Loucy (cell line): ENCODE measurements at regions not wholly inside any gene's neighbourhood (a gene's known extent, or its start where the extent isn't known, plus 50 kb on each side); places are given as distances from the start of the nearest gene placed in this dataset.

Experiments
- H2AFZ ChIP-seq: fragments of 200-600 bp; sonication (generic); 2 replicates; pipeline ENCODE4 v1.6.0; 2016; ENCODE audit warnings: antibody characterized with exemption, mild to moderate bottlenecking, low read length, moderate library complexity
- H3F3A ChIP-seq: fragments of 200-600 bp; 2 replicates; pipeline ENCODE4 v1.6.0; 2016; ENCODE audit warnings: antibody characterized with exemption, low read depth, mild to moderate bottlenecking
- H3K27me3 ChIP-seq: fragments of 200-600 bp; sonication (generic); 2 replicates; pipeline ENCODE4 v1.6.1; 2014; ENCODE audit warnings: low read length, mild to moderate bottlenecking; ENCODE audit not compliant: insufficient read depth, poor library complexity, severe bottlenecking
- H3K36me3 ChIP-seq: fragments of 200-600 bp; sonication (generic); 2 replicates; pipeline ENCODE4 v1.6.1; 2016; ENCODE audit warnings: low read length; ENCODE audit not compliant: insufficient read depth
- H3K4me1 ChIP-seq: fragments of 200-600 bp; sonication (generic); 2 replicates; pipeline ENCODE4 v1.5.1; 2014; ENCODE audit warnings: low read length, mild to moderate bottlenecking; ENCODE audit not compliant: insufficient read depth, poor library complexity, severe bottlenecking
- H3K4me2 ChIP-seq: fragments of 200-600 bp; sonication (generic); 2 replicates; pipeline ENCODE4 v1.6.0; 2014; ENCODE audit warnings: antibody characterized with exemption, low read length, low read depth, mild to moderate bottlenecking; ENCODE audit not compliant: poor library complexity, severe bottlenecking
- H3K4me3 ChIP-seq: fragments of 200-600 bp; sonication (generic); 2 replicates; pipeline ENCODE4 v1.5.1; 2014; ENCODE audit warnings: low read length, mild to moderate bottlenecking, mixed read lengths; ENCODE audit not compliant: poor library complexity, severe bottlenecking
- H3K79me2 ChIP-seq: fragments of 200-600 bp; sonication (generic); 2 replicates; pipeline ENCODE4 v1.6.1; 2014; ENCODE audit warnings: low read length; ENCODE audit not compliant: insufficient read depth
- H3K9ac ChIP-seq: fragments of 200-600 bp; sonication (generic); 2 replicates; pipeline ENCODE4 v1.6.0; 2014; ENCODE audit warnings: mild to moderate bottlenecking, low read depth, low read length, moderate library complexity; ENCODE audit not compliant: poor library complexity, severe bottlenecking
- H3K9me2 ChIP-seq: fragments of 200-600 bp; sonication (generic); replicated peaks from 2 replicates; pipeline ENCODE4 v1.6.1; 2016; ENCODE audit warnings: low read depth, low read length, mixed read lengths
- H3K9me3 ChIP-seq: fragments of 200-600 bp; sonication (generic); 2 replicates; pipeline ENCODE4 v1.6.1; 2014; ENCODE audit warnings: mild to moderate bottlenecking, antibody characterized with exemption, low read length, low read depth; ENCODE audit not compliant: insufficient read depth
- H4K20me1 ChIP-seq: fragments of 200-600 bp; sonication (generic); 2 replicates; pipeline ENCODE4 v1.6.0; 2014; ENCODE audit warnings: antibody characterized with exemption, low read length, mild to moderate bottlenecking; ENCODE audit not compliant: insufficient read depth, poor library complexity, severe bottlenecking
- EZH2phosphoT487 ChIP-seq: fragments of 200-600 bp; IDR thresholded peaks from 2 replicates; pipeline ENCODE4 v1.6.1; 2018; ENCODE audit warnings: antibody characterized with exemption, mild to moderate bottlenecking, moderate library complexity, borderline replicate concordance
- TF ChIP-seq, protein P1 (sequence below): fragments of 200-600 bp; sonication (generic); conservative IDR thresholded peaks from 2 replicates; pipeline ENCODE4 v1.5.1; 2014; ENCODE audit warnings: mild to moderate bottlenecking, antibody characterized with exemption, low read length

DNA sequence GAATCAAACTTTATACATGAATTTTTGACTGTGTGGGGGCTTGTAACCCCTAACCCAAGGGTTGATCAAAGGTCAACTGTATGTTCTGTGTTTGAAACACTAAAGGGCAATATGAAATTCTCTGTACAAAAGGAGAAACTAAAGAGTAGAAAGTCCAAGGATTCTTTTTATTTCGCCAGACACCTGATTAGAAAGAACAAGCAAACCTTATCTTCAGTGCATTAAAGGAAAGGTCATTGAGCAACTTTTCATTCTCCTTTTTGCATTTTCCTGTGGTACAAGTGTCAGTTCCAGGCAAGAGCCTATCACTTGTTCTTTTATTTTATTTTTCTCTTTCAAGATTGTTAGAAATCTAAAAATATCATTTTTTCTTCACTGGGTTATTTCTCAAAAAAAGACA is 430.1 kb upstream of the EPHA3 start:
- Histone ChIP-seq H3K36me3 (no peaks in the 10 kb centered on the region), H3K27me3 (no peaks in the 10 kb centered on the region), H3K4me3 (no peak overlapping the region), H3K79me2 (no peaks in the 10 kb centered on the region), H2AFZ (no peak overlapping the region), H3F3A (no peaks in the 10 kb centered on the region), H3K9ac (no peak overlapping the region), H4K20me1 (no peaks in the 10 kb centered on the region), H3K9me3 (peaks cover under 1% of the 10 kb centered on the region; the same call in 1 of the 2 replicates), H3K4me2 (no peak overlapping the region), H3K9me2 (no peaks in the 10 kb centered on the region), H3K4me1 (no peaks in the 10 kb centered on the region)
- TF ChIP-seq EZH2phosphoT487: no peak
- TF ChIP-seq, protein P1, sequence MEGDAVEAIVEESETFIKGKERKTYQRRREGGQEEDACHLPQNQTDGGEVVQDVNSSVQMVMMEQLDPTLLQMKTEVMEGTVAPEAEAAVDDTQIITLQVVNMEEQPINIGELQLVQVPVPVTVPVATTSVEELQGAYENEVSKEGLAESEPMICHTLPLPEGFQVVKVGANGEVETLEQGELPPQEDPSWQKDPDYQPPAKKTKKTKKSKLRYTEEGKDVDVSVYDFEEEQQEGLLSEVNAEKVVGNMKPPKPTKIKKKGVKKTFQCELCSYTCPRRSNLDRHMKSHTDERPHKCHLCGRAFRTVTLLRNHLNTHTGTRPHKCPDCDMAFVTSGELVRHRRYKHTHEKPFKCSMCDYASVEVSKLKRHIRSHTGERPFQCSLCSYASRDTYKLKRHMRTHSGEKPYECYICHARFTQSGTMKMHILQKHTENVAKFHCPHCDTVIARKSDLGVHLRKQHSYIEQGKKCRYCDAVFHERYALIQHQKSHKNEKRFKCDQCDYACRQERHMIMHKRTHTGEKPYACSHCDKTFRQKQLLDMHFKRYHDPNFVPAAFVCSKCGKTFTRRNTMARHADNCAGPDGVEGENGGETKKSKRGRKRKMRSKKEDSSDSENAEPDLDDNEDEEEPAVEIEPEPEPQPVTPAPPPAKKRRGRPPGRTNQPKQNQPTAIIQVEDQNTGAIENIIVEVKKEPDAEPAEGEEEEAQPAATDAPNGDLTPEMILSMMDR: no peak

DNA sequence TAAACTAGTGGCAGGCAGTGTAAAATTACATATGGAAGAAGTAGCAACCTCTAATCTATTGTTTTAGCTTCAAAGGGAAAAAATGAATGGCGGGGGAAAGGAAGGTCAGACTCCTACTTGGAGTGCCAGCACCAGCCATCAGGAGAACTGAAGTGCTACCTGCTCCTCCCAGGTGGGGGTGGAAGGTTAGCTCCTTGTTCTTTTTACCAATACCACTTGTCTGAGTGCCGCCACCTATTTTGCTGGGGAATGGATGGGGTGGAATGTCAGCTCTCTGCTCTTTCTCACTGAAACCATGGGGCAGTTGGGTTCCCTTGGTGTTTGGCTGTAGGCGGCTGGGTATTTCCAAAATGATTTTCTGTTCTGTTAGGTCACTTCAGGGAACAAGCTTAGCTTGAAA is 428.7 kb upstream of the EPHA3 start:
- Histone ChIP-seq H3K27me3 (no peaks in the 10 kb centered on the region), H3K4me3 (no peak overlapping the region), H3K4me1 (no peaks in the 10 kb centered on the region), H3K9me3 (no peaks in the 10 kb centered on the region; the same call in 1 of the 2 replicates), H3K79me2 (no peaks in the 10 kb centered on the region), H3K9ac (no peak overlapping the region), H2AFZ (no peak overlapping the region), H3F3A (no peaks in the 10 kb centered on the region), H3K4me2 (no peak overlapping the region), H3K36me3 (no peaks in the 10 kb centered on the region), H3K9me2 (no peaks in the 10 kb centered on the region), H4K20me1 (no peaks in the 10 kb centered on the region)
- no peak for TF ChIP-seq EZH2phosphoT487
- TF ChIP-seq, protein P1: no peak

DNA sequence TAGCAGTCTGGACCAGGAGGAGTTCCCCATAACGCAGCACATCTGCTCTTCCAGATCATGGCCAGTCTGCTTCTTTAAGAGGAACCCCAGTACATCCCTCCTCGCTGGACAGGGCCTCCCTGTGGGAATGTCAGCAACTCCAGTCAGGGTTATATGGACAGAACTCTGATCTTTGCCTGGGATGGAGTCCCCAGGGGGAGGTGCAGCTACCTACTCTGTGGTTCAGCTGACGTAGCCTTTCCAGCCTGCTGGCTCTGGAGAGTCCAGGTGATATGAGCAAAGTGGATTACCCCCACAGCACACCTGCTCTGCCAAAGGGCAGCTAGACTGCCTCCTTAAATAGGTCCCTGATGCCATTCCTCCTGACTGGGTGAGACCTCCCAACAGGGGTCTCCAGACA is 417.1 kb upstream of the EPHA3 start:
- Histone ChIP-seq H3K9ac (no peak overlapping the region), H3K9me3 (no peaks in the 10 kb centered on the region), H3K36me3 (no peaks in the 10 kb centered on the region), H3K27me3 (no peaks in the 10 kb centered on the region), H4K20me1 (no peaks in the 10 kb centered on the region), H3K4me2 (no peak overlapping the region), H3K4me3 (no peak overlapping the region), H2AFZ (no peak overlapping the region), H3K79me2 (no peaks in the 10 kb centered on the region), H3F3A (no peaks in the 10 kb centered on the region), H3K4me1 (no peaks in the 10 kb centered on the region), H3K9me2 (no peaks in the 10 kb centered on the region)
- TF ChIP-seq, protein P1: no peak
- no peak for TF ChIP-seq EZH2phosphoT487
